Panc1 (cell line): ENCODE measurements at regions not wholly inside any gene's neighbourhood (a gene's known extent, or its start where the extent isn't known, plus 50 kb on each side); places are given as distances from the start of the nearest gene placed in this dataset.

Experiments
- TCF7L2 ChIP-seq: IDR thresholded peaks from 2 replicates; pipeline ENCODE4 v1.6.1; 2011; ENCODE audit warnings: mild to moderate bottlenecking, low read depth, low read length, inconsistent platforms
- TF ChIP-seq, protein P1 (sequence below): fragments of 450-650 bp; IDR thresholded peaks from 2 replicates; pipeline ENCODE4 v1.5.1; 2017; ENCODE audit warnings: mild to moderate bottlenecking

DNA sequence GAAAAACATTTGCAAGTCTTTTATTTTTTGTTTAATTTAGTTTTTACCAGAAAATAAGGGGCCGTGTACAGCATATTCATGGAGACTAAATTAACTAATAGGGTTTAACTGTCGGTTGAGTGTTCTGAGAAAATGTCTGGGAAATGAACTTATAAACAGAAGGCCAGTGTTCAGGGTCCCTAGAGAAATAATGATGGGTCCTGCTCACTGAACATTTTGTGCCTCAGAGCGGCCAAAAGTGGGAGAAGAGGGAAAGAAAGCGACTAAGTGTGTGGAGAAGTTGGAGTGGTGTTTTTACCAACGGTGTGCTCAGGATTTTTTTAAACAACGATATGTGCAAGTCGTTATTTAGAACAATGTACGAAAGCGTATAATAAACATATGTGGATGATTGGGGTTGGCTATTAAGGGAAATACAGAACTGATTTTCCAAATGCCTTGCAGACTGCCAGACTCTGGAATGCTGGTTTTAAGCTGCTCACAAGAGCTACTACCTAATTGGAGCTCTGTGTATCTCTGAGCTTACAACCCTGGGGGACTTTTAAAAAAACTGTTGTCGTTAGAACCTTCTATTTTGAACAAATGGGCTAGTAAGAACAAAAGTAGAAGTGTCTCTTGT, 166.7 kb downstream of the SLC38A4 start:
- TF ChIP-seq, protein P1, sequence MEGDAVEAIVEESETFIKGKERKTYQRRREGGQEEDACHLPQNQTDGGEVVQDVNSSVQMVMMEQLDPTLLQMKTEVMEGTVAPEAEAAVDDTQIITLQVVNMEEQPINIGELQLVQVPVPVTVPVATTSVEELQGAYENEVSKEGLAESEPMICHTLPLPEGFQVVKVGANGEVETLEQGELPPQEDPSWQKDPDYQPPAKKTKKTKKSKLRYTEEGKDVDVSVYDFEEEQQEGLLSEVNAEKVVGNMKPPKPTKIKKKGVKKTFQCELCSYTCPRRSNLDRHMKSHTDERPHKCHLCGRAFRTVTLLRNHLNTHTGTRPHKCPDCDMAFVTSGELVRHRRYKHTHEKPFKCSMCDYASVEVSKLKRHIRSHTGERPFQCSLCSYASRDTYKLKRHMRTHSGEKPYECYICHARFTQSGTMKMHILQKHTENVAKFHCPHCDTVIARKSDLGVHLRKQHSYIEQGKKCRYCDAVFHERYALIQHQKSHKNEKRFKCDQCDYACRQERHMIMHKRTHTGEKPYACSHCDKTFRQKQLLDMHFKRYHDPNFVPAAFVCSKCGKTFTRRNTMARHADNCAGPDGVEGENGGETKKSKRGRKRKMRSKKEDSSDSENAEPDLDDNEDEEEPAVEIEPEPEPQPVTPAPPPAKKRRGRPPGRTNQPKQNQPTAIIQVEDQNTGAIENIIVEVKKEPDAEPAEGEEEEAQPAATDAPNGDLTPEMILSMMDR = no peak
- TF ChIP-seq TCF7L2 = no peak
